ENCODE measurements at regions not wholly inside any gene's neighbourhood (a gene's known extent, or its start where the extent isn't known, plus 50 kb on each side); places are given as distances from the start of the nearest gene placed in this dataset.
"Not testable (repeated sequence)": the region's sequence is repeated elsewhere in the genome, so short reads cannot be mapped to it uniquely, and the experiment has no call there.

- DNase-seq: no peak
These were observed 912.2 kb upstream of the ADGRB3 start for GRCh38 chr6:67722861-67723261.

GRCh38 chr6:67717281-67717680 lies 917.8 kb upstream of the ADGRB3 start:
- DNase-seq: no peak

- DNase-seq: no peak
These were observed 928.7 kb upstream of the ADGRB3 start for GRCh38 chr6:67706388-67706787.

GRCh38 chr6:67698534-67698933 lies 936.5 kb upstream of the ADGRB3 start:
- DNase-seq: no peak

- no peak for DNase-seq
These were observed 941.0 kb upstream of the ADGRB3 start for GRCh38 chr6:67694127-67694526.

GRCh38 chr6:67689329-67689728 lies 945.8 kb upstream of the ADGRB3 start:
- DNase-seq: no peak

GRCh38 chr6:67687396-67687795 lies 947.7 kb upstream of the ADGRB3 start:
- no peak for DNase-seq

- DNase-seq: not testable (repeated sequence)
These were observed 948.9 kb upstream of the ADGRB3 start for GRCh38 chr6:67686225-67686624.

- DNase-seq: no peak
These were observed 951.1 kb upstream of the ADGRB3 start for GRCh38 chr6:67683960-67684359.

- DNase-seq: no peak
These were observed 954.7 kb upstream of the ADGRB3 start for GRCh38 chr6:67680297-67680932.

- DNase-seq: no peak
These were observed 955.4 kb upstream of the ADGRB3 start for GRCh38 chr6:67679566-67680296.

GRCh38 chr6:67676892-67677291 lies 958.2 kb upstream of the ADGRB3 start:
- DNase-seq: no peak

- DNase-seq: no peak
These were observed 967.3 kb upstream of the ADGRB3 start for GRCh38 chr6:67667637-67668422.

GRCh38 chr6:67666177-67666964 lies 968.7 kb upstream of the ADGRB3 start:
- no peak for DNase-seq

GRCh38 chr6:67664942-67665341 lies 970.1 kb upstream of the ADGRB3 start:
- no peak for DNase-seq

- DNase-seq: no peak
These were observed 971.8 kb upstream of the ADGRB3 start for GRCh38 chr6:67663105-67663895.

- DNase-seq: no peak
These were observed 981.5 kb upstream of the ADGRB3 start for GRCh38 chr6:67653561-67653960.

- DNase-seq: no peak
These were observed 988.5 kb upstream of the ADGRB3 start for GRCh38 chr6:67646550-67646949.

GRCh38 chr6:67643281-67643680 lies 991.8 kb upstream of the ADGRB3 start:
- DNase-seq: no peak

- no peak for DNase-seq
These were observed 992.5 kb upstream of the ADGRB3 start for GRCh38 chr6:67642582-67642981.

- DNase-seq: no peak
These were observed 994.6 kb upstream of the ADGRB3 start for GRCh38 chr6:67640484-67640883.

GRCh38 chr6:67639161-67639560 lies 995.9 kb upstream of the ADGRB3 start:
- DNase-seq: no peak
